GM21390 (cell line): ENCODE measurements at regions not wholly inside any gene's neighbourhood (a gene's known extent, or its start where the extent isn't known, plus 50 kb on each side); places are given as distances from the start of the nearest gene placed in this dataset.

Experiments
- ATAC-seq: cut with Tn5 transposase; IDR thresholded peaks from one replicate; pipeline ENCODE4 v1.9.1; 2021; ENCODE audit not compliant: unreplicated experiment

DNA sequence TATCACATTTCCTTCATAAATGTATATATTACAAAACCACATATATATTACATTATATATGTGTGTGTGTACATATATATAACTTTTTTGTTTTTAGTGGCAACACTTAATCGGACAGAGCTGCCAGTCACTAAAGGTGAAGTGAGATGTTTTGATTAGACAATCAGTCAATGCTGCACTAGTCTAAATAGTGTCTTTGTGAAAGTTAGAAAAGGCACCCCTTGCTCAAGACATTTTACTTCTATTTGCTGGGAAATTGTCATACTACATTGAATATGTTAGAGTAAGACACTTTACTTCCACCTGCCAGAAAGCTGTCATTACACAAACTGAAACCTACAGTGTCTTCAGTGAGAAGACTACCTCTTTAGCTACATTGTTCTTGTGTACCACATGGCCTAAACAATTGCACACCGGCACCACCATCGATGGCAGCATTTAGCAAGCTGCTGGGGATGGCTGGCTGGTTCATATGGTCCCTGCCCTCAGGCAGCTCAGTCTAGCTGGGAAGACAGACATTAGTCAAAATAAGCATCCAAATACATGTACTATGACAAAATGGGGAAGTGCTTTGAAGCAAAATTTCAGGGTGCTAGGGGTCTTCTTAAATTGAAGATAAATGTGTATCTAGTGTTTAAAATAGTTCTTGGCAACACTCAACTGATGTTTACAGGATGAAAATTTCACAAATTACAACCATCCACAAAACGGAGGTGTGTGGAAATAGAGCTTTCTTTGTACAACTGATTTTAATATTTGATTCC, 148.1 kb upstream of the GATB start:
- no peak for ATAC-seq

DNA sequence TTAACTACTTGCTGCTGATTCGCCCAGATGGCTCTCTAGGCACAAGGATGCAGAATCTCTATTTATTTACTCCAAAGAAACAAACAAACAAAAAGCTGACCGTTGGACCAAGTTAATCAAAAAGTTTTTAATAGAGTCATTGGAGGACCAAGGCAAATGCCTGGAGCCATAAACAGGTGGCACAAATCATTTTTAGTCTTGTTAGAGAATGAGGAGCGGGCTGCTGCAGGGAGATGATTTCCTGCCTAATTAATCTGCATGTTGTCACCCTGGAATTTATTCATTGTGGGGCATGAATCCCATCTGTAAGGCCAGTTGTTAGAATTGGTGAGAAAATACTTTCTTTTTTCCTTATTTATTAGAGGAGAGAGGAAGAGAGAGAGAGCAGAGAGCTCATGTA, 147.4 kb upstream of the GATB start:
- no peak for ATAC-seq

DNA sequence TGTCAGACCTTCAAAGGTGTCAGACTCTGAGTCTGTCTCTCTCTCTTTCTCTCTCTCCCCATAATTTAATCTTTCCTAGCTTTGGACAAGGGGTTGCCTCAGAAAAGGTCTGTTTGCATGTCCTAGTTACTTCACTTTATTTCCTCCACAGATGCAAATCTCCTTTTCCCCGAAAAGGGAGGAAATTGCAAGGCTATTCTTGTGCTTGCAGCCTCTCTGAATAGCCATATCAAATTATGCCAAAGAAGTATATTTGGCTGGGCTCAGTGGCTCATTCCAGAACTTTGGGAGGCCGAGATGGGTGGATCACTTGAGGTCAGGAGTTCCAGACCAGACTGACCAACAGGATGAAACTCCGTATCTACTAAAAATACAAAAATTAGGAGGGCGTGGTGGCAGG, 145.6 kb upstream of the GATB start:
- ATAC-seq: no peak

DNA sequence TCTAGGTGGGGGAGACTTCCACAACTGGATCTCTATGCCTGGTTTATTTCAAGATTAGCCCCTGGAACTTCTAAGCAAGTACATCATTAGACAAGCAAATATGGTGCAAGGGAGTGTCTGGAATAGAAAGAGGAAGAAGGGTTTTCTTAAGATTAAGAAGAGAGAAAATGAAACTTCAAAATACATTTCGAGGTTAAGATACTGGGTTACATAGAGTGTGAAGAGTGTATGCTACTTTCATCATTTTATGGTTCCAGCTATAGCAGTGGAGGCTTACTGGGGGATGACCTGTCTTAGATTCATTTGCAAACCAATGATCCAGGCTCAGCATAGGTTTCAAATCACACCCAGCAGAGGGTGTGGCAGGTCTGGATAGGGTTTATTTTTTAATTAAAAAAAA, 144.4 kb upstream of the GATB start:
- peak; percentile 96 for ATAC-seq

DNA sequence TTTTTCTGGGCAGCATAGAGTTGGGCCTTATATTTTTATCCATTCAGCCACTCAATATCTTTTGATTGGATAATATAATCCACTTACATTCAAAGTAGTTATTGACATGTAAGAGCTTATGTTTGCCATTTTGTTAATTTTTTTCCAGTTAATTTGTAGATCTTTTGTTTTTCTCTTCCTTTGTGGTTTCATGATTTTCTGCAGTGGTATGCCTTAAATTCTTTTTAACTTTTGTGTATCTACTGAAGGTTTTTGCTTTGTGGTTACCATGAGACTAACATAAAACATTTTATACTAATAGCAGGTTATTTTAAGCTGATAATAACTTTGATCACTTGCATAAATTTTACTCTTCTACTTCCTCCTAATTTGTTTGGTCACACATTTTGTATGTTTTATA, 140.8 kb upstream of the GATB start:
- no peak for ATAC-seq

DNA sequence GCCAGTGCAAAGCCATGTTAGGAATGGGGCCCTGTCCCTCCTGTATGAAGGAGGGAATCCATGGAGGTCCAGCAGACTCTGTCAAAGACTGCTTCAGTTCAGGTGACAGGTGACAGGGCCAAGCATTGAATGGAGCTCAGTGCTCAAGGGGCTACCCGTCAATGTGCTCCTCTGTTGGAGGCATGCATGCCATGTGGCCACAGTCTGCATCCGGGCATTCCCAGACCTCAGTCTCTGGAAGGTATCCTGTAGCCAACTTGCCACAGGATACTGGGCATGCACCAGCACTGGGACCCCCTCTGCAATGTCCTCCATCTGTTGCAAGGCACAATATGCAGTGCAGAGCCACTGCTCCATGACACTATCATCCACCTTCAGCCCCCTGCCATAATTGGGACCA, 136.1 kb upstream of the GATB start:
- ATAC-seq: no peak

DNA sequence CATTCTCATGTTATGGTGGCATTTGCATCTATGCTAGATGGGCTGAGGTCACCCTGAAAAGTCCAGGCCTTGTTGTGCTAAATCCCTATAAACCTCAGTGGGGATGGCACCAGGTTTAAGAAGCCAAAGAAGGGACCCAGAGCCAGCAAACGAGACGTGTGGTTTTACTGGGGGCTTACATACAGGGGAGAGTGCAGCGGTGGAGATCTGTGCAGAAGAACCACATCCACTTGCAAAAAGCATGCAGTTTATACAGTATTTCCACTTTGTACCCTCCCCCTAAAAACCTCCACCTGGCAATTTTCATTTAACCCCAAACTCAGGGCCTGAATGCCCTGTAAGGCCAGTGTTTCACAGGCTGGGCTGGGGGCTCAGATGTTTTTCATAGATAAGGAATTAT, 134.9 kb upstream of the GATB start:
- ATAC-seq: no peak

DNA sequence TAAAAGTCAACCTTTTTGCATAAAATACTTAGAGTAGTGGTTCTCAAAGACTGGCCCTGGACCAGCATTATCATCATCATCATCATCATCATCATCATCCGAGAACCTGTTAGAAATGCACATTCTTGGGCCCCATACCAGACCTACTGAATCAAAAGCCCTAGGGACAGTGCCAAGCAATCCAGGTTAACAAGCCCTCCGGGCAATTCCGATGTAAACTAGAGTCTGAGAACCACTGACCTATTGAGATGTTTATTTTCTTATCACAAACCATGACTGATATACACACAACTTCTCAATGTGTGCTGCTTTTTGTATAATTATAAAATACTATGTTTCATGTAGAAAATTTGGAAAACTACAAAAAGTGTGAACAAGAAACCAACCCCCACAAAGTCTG, 133.4 kb upstream of the GATB start:
- no peak for ATAC-seq

DNA sequence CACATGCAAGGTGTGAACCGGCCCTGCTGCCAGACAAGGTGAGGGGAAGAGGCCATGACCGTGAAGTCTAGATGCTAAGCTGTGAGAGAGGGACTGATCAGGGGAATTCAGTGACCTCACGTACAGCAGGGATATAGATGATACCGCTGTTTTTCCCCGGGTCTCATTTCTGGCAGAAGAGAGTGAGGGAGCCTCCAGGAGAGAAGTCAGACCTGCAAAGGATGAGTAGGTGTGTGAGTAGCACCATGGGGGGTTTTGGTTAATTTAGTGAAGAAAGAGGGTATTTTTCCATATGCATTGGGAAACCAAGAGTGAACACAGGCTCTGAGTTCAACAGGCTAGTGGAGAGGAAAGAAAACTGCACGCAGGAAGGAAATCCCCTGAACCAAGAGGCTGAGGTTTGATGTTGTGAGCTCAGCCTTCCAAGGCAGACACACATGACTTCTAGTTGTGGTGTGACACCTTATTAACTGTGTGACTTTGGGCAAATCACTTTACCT, 127.6 kb upstream of the GATB start:
- ATAC-seq: peak; percentile 40

DNA sequence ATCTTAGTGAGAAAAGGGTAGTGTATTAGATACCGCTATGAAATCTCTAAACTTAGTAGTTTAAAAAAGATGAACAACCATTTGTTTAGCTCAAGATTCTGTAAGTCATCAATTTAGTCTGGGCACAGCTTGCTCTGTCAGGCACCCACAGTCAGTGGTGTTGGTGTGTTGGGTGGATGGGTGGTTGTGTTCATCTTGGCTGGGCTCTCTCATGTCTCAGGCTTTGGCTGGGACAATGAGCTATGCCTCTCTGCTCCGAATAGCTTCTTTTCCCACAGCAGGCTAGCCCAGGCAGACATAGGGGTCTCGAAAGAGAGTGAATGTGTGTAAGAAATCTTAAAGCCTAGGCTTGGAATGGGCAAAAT, 127.0 kb upstream of the GATB start:
- ATAC-seq: peak; percentile 27

DNA sequence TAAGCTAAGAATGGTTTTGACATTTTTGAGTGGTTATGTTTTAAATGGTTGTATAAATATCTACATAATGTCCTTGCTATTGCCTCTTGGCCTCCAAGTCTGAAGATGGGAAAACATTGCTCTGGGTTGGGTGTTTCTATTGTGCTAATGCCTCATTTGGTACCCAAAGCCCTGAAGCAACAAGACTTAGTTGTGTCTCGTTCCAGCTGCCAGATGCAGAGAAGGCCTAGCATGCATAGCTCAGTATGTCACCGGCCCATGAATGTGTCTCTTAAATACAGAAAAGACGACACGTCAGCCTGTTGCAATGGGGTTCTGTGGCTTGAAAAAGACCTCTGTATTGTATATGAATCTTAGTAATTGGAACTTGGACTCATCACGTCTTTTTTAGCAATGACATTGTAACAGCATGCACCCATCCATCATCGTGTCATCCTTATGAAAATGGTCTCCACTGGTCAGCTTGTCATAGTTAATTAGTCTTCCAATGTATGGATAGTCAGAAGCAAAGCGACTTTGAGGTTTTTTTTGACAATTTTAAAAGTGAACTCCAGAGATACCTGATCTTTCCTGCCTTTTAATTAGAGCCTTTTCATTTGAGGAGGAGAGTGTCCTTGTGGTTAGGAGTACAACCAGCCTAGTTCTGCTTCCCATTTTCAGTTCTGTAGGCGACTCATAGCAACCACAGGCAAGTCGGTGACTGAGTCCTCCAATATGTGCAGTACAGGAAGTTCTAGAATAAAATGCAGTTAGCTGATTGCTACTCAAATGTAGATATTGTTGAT, 126.4 kb upstream of the GATB start:
- peak; percentile 77 for ATAC-seq

DNA sequence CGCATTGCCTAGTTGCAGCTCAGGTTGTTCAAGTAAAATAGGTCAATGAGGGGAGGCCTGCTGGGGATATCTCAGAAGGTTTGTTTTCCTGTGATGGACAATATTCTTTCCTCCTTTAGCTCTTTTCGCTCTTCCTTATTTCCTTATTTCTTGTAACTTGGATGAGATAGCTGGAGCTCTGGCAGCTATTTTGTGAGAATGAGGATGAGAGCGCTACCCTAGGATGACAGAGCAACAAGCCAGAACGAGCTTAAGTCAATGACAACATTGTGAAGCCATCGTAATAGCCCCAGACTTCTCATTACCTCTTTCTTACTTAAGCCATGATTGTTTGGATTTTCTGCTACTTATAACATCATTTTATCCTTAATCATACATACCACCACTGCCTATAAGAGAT, 124.3 kb upstream of the GATB start:
- ATAC-seq: no peak

DNA sequence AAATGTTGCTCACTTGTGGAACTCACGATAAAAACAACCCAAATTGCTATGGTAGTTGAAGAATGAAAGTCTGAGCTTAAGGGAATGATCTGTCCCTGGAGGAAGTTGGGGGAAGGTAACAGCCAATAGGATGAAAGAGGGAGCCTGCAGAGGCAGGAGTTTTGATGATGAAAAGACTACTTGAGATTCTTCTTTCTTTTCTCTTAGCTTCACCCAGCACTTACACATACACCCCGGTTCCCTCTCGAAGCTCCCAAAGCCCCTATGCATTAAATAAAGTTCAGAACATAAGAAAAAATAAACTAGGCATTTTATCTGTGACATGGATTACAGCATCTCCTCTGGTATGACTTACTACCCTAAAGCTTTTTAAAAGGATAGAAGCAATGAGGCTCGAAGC, 122.9 kb upstream of the GATB start:
- no peak for ATAC-seq

DNA sequence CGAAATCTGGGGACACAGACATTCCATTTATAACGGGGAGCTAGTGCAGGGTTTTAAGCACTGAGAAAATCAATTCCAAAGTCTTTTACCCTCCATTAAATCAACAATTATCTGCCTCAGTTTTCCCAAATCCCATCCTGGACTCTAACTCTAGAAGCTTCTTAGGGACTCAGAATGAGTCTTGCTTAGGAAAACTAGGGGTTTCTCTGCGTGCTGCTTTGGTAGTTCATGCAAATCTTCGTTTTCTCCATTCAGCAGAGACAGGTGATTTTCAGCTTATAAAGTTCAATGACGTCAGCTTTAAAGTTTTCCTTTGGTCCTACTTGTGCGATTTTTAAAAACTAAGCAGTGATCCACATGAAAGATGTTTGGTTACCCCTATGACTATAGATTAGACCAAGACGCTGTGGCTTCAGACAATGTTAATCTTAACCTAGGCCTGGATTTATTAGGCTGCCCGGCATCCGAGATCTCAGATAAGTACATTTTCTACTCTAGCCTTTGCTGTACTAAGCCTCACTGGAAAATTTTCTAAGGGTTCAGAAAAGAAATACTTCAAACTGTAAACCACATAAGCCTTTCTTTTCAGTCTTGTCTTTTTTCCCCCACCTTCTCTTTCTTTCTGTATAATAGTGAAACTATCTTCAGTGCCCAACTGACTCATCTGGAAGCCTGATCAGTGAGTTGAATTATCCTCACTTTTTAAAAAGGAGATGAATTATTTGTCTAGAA, 121.4 kb upstream of the GATB start:
- ATAC-seq: peak; percentile 67

DNA sequence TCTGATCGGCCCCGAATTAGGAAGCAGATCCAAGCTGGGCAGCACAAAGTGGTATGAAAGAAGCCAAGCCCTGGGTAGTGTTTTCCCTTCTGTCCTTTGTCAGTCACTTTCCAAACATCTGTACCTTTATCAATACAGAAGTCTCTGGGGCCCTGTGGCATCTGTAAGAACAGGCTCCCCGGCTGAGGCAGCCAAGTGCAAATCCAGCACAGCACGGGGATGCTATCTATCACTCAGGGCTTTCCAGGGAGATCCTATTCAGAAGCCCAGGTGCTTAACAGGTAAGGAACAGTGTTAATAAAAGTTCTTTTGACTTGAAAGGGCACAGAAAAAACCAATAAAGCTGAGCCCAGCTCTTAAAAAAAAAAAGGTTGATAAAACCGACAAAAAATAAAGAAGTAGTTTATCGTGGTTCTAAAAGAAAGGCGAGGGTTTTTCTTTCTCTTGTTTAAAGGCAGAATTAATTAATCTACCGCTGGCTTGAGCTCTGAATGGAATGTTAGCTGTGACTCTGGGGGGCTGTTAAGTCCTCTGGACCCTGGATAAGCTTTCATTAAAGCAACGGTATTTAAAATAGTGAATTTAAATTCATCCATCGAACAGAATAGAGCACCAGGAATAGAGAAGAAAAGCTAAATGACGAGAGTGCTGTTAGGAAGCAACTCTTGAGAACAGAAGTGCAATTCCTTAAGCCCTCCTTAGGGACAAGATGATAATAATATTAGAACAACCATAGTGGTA, 119.1 kb upstream of the GATB start:
- no peak for ATAC-seq

DNA sequence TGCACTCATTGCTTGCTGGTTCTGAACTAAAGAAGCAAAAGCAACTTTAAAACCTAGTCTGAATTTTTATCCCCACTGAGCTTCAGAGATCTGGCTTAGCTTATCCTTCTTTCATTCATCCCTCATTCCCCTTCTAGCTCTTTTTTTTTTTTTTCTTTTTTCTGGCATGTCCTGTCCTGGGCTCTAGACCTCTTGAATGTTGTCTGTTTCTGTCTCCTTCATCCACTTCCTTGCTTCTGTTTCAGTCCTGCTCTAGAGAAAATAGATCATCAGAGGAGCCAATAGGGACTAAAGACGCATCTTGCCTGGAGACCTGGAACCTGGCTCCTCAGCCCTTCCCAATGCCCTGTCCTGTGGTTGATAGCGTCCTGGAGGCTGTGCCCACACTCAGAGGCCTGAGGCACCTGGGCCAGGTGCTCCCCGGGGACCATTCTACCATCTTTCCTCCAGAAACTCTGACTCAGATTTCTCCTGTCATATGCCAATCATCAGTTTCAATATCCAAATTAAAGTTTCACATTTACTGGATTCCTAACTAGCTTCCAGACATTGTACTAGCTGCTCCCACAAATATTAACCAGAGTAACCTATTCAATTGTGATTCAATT, 115.7 kb upstream of the GATB start:
- ATAC-seq: no peak

DNA sequence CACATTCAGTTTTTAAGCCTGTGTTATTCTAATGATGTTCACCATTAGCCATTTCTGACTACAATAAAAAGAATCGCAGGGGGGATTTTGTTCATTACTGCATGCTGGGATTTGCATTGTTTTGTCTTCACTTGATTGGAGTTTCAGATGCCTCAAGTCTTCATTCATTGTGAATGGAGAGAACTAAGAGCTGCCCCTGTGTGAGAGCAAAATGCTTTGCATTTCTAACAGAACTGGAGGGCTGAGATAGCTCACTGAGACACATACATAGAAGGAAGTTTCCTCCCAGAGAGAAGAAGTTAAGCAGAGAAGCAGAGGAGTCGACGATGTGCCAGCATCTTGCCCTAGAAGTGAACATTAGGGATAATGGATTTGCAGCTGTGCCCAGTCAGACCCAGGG, 113.5 kb upstream of the GATB start:
- ATAC-seq: no peak

DNA sequence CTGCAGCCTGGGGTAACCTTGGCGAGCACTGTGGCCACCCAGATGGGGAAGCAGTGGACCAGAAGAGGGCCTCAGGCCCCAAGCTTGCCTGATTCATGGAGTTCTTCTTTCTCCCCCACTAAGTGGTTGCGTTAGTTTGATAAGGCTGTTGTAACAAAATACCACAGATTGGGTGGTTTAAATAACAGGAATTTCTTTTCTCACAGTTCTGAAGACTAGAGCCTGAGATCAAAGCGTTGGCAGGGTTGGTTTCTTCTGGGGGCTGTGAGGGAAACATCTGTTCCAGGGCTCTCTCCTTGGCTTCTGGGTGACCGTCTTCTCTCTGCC, 105.7 kb upstream of the GATB start:
- no peak for ATAC-seq

DNA sequence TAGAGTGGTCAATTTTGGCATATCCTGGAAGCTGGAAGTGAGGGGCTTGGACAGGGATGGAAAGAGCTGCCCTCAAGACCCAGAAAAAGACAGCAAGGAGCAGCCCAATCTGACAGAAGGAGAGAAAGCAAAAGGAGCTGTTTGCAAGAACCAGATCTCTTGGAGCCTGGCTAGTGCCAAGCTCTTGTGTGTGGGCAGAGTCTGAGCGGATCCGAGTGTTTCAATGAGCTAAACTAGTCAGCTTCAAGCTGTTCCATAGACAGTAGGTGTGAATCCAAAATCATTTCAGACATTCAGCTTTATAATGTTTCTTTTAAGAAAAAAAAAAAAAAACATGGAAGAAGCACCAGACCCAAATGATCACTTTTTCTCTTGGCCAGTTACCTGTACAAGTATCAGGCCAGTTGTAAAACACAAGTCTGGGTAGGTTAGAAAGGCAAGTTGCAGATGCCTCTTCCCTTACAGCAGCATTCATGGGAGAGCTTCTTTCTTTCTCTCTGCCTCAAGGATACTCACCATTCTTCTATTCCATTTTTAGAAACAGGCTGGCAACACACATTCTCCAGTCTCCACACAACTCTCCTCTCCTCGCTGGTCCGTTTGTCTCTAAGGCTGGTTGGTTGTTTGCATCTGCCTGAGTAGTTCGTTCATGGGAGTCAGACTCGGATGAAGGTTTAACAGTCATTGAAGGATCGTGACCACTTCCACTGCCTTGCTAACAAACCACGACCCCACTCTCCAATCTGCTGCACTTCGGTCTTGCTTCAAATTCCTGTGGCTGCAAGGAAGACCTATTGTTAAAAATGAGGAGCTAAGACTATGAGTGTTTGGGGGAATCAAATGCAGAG, 105.2 kb upstream of the GATB start:
- no peak for ATAC-seq

DNA sequence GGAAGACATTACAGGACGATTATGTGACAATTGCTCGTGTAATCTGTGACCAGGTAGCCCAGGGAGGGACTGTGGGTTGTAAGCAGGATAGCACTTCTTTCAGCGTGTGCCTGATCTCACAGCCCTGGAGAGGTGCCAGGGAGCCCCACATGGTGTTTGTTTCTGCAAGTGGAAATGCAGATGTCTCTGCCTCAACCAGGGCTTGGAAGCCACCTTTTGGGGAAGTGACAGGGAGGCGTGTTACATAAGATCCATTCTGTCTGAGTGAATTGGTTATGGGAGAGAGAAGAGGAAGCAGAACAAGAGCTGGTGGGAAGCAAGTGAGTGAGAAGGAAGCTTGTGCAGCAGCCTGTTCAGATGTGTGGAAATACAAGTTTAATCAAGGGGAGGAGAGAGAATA, 104.5 kb upstream of the GATB start:
- no peak for ATAC-seq
